Stimulated activated CD4-positive, alpha-beta T cell treated with anti-CD3 and anti-CD28 coated beads, TNF-alpha, amount 100 ng/mL, for 48 hours (primary cell): ENCODE measurements at regions not wholly inside any gene's neighbourhood (a gene's known extent, or its start where the extent isn't known, plus 50 kb on each side); places are given as distances from the start of the nearest gene placed in this dataset.

Source experiments
- DNase-seq, 3 donors: peaks; one replicate each; pipeline ENCODE4 v3.0.0-alpha.2; 2020; ENCODE audit warnings: low read depth in 3 of 3

DNA sequence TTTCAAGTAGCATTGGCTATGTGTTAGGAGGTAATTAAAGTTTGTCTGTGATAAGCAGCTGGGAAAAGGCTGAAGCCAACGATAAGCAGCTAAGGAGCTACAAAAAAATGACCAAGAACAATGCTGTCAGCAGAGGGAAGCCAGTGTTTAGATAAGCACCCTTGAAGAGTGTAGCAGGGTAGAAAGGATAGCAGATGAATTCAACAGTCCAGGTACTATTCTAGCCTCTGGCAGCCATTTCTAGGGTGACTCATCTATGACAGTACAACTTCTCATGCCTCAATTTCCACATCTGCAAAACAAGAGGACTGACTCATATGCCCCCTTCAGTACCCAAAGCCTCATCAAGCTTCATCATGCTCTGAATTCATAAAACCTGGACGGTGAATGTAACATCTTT lies 617.6 kb upstream of the UBE2E2 start:
- DNase-seq, result no peak

DNA sequence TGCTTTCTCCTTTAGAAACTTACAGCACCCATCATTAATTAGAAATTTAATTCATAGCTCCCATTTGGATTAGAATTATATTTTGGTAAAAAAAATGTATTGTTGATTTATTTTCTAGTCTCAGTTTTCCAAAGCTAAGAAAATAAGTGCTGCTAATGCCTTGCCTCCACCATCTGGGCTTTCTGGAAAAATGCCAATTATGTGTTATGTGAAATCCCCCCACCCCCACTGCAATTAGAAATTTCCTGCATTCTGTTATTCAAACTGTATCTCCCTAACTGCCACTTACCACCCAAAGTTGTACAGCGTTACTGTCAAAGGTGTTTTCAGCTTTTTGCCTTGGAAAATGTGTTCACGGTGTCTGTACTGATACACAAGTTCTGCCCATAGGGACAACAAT lies 617.2 kb upstream of the UBE2E2 start:
- DNase-seq, result no peak

DNA sequence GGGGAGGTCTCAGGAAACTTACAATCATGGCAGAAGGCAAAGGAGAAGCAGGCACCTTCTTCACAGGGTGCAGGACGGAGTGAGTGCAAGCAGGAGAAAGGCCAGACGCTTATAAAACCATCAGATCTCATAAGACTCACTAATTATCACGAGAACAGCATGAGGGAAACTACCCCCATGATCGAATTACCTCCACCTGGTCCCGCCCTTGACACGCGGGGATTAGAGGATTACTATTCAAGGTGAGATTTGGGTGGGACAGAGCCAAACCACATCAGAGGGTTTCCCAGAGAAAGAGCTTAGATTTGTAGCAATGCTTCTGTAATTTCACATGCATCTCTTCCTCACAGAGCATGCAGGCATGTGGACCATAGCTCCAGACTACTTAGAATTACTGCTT lies 615.7 kb upstream of the UBE2E2 start:
- no peak for DNase-seq

DNA sequence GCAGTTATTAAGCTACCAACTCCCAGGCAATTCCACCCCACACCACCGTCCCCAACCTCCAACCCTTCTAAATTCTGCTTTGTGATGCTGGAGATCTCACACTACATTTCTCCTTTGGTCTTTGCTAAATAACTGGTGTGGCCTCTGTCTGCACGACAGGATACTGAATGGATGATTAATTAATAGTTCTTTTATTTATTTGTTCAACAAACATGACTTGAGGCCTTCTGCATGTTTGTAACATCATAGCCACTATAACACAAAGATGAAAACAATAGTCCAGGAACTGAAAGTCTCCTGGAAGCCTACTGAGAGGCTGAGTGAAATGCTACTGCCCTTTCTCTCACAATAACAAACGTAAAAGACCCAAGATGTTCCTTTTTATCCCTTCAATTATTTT lies 609.5 kb upstream of the UBE2E2 start:
- no peak for DNase-seq

DNA sequence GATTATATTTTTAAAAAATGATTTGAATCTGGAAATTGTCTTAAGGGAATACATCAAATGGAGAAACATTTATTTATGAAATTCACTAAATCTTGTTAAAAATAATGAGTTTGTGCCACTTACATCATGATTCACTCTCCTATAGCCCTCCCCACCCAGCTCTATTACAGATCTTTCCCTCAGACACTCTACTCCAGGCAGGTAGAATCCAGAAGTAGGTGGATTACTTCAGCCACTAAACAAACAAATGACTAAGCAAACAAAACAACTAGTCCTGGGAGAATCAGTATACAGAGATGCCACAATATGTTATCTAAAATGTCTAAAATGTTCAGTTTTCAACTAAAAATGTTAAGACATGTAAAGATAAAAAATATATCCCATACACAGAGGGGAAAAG lies 608.1 kb upstream of the UBE2E2 start:
- no peak for DNase-seq

DNA sequence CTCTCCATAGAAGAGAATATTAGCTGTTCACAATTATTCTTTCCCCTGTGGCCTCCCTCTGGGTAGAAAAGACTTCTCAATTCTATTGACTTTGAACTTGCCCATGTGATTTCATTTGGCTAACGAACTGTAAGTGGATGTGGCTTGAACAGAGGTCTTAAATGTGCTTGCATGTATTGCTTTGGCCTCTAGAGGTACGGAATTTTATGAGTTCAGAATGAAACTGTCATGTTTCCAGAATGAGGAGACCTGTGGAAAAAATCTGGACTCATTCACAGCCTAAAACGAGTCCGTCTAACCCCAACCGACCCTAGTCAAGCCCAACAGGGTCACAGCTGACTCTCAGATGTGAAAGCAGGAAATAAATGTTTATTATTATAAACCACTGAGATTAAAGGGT lies 596.7 kb upstream of the UBE2E2 start:
- DNase-seq, result no peak

DNA sequence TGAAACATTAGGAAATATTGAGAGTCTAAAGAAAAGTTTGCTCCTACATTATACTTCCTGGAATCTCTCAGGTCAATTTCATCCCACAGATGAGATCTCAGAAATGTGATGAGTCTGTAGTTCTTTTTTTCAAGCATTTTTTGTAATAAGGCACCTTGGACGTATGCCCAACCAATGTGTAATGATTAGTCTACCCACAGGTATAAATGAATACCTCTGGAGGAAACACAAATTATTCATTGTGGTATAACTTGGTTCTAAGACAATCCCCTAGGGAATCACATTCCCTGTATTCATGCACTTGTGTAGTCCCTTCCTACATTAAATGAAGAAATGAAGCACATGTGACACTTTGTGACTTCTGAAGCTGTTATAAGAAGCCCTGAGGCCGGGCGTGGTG lies 596.2 kb upstream of the UBE2E2 start:
- DNase-seq, result no peak

DNA sequence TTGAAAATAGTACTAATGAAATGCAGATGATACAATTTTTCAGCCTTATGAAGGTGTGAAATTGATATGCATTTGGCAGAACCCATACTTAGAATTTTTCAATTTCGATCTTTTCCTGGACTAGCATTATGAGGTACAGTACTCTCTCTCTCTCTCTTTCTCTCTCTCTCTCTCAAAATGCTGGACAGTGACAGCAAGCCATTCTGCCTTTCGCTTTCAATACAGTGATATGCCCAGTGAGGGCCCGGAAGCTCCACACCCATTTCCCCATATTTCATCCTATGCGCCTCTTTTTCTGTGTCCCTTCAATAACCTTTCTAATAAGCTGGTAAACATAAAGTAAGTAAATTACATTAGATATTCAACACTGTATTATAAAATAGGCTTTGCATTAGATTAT lies 595.0 kb upstream of the UBE2E2 start:
- no peak for DNase-seq

DNA sequence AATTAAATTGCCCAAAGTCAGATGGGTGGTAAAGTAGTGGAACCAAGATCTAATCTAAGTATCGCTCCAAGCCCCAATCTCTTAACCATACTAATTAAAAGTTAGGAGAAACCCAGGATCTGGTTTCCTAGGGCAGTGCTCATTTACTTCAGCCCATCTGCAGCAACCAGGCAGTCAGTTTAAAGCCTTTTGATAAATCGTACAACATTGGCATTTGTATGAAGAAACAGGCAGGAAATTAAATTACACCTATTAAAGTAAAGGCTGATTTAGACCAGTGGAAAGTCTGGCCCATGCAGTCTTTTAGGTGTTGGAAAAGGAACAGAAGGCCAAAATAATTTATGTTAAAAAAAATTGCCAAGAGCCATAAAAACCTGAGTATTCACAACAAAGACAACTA lies 594.4 kb upstream of the UBE2E2 start:
- no peak for DNase-seq

DNA sequence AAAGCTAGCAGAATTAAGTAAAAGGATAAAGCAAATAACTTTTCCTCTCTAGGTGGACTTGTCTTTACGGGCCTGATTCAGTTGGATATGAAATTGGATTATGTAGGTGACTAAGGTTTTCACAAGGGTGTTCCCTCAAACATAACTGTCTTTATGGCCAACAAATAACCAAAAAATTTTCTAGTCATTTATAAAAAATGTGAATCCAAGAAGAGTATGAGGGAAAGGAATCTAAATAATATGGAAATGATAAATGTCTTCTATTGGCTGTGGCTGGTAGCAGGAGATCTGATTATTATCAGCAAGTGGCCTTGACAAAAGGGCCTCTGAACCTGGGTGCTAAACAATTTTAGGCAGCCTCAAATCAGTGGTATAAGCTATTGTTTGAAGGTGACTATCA lies 594.0 kb upstream of the UBE2E2 start:
- DNase-seq, result no peak

DNA sequence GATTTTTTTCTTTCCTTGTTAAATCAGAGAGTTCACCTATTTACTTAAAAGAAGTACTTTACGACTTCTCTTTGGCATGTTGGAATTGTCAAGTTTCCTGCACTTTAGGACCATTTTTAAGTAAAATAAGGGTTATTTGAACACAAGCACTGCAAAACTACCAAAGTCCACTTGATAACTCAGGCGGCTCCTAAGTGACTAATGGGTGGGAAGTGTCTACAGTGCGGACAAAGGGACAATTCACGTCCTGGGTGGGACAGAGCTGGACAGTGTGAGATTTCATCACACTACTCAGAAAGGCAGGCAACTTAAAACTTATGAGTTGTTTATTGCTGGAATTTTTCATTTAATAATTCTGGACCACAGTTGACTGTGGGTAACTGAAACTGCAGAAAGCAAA lies 590.2 kb upstream of the UBE2E2 start:
- DNase-seq, result no peak

DNA sequence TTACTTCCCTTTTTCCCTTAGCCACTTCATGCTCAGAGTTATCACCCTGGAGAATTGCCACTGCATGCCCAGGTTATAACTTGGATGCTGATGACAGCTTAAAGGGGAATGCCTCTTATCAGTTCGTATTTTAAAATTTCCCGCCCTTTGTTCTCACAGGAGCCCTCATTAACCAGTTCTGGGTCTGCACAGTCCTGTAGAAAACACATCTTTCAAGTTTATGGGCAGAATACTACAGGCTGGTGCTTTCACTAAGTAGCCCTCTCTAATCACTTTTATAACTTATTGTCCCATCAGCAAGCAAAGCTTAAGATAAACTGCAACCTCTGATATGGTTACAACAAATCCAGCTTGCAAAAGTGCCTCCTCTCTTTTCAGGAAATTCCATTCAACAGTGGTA lies 587.3 kb upstream of the UBE2E2 start:
- no peak for DNase-seq

DNA sequence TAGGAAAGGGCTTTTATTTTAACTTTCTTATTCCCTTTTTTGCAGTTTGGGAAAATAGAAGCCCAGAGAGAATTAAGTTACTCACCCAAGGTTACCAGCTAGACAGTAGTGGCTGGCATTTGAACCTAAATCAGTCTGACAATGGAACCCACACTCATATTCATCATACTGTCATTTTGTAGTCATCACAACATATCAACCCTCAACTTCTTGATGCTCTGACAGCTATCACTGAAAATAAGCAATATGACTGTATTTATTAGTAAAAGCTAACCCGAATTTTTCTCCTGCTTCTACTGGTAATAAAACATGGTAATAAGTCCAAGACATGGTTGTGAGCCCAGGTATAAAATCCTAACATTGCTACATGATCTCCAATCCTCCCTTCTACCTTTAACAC lies 585.8 kb upstream of the UBE2E2 start:
- no peak for DNase-seq

DNA sequence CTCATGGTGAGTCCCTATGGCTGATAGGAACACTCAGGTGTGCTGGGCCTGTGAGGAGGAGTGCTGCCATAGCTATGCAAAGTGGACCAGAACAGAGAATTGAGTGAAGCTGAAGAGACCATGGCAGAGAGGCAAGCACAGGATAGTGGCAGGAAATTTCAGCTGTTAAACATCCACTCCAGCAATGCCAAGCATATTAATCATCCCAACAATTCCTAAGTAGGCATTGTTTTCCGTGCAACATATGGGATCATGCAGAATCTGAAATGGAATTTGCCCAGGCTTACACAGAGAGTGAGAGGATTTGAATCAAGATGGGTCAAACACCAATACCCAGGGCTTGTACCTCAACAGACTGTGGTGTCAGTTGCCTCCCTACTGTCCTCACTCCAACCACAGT lies 582.6 kb upstream of the UBE2E2 start:
- no peak for DNase-seq

DNA sequence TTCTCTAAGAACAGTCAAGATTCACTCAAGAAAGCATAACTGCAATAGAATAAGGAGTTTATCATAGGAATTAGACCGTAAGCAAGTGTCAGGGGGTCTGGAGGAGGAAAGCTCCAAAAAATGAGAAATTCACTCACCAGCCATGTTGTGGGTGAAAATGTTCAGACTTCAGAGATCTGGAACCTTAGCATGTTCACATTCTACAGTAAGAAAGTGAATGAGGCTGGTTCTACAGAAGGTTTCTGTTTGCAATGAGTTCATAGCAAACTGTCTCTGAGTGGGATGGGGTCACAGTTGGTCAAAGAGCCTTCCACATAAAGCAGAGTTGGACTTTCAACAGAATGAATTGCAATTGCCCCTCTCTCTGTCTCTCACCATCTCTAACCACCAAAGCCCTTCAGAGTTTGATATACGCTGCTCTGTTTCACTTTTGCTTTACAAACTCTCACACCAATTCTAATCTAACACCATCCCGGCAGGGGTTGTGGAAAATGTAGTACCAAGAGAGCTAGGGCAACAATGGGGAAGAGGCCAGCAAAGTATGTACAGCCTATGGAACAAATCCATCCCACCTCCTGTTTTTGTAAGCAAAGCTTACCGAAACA lies 581.8 kb upstream of the UBE2E2 start:
- no peak for DNase-seq

DNA sequence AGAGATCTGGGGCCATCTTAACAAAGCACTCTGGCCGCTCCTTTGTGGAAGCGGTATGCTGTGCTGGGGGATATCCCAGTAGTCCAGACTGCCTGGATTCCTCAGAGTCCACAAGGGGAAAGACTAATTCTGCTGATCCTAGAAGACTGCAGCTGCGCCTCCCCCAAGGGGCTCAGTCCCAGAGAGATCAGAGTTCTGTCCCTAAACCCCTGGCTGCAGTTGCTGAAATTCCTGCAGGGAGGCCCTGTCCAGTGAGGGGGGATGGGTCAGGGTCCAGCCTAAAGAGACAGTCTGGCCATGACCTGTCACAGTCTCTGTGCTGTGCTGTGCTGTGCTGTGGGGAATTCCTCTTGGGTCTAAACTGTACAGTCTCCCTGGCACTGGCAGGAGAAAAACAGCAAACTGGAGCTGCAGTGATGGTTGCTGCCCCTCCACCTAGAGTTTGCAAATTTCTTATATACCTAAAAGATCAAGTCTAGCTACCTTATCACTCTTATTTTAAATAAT lies 575.1 kb upstream of the UBE2E2 start:
- DNase-seq, result no peak

DNA sequence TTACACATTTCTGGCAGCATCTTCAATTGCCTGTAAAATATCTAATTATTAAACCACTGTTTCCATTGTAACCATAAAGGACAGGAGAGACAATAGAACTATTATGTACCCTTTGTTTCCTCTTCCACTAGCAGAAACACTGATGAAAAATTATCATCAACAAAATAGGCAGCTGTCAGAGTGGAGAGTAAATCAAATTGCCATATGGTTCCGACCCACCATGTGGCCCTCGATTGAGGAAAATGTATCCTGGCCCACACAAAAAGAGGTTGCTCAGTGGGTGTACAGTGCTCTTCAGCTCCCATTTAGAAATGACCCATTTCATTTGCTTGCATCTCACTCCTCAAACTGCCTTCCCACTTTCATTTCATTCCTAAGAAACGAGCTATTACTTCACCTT lies 570.6 kb upstream of the UBE2E2 start:
- DNase-seq, result no peak

DNA sequence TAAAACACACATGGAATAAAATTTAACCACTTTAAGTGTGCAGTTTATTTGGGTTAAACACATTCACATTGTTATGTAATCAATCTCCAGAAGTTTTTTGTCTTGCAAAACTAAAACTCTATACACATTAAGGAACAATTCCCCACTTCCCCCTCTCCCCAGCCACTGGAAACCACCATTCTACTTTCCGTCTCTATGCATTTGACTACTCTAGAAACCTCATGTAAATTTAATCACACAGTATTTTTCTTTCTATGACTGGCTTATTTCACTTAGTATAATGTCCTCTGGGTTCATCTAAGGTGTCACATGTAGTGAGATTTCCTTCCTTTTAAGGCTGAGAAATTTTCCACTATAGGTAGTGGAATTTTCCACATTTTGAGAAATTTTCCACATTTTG lies 568.7 kb upstream of the UBE2E2 start:
- no peak for DNase-seq

DNA sequence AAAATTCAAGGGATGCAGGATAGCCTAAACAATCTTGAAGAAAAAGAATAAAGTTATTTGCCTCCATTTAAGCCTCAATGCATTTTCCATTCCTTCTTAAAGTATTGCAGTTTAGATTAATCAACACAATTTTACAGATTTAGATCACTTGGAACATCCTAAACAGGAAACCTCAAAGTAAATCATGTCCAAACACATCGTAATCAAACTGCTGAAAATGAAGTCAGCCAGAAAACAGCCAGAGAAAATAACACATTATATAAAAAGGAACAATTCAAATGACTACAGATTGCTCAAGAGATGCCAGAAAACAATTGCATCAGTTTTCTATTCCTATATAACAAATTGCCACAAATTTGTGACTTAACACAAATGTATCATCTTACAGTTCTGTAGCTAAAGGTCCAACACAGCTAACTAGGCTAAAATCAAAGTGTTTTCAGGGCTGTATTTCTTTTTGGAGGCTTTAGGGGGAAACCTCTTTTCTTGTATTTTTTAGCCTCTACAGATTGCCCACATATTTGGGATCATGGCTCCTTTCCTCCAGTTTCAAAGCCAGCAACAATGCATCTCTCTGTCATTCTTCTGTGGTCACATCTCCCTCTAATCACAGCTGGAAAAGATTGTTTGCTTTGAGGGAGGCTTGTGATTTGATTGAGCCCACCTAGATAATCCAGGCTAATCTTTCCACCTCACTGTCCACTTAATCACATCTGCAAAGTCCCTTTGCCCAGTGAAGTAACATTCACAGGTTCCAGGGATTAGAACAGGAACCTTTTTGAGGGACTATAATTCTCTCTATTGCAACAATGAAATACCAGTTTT lies 543.3 kb upstream of the UBE2E2 start:
- DNase-seq, result no peak

DNA sequence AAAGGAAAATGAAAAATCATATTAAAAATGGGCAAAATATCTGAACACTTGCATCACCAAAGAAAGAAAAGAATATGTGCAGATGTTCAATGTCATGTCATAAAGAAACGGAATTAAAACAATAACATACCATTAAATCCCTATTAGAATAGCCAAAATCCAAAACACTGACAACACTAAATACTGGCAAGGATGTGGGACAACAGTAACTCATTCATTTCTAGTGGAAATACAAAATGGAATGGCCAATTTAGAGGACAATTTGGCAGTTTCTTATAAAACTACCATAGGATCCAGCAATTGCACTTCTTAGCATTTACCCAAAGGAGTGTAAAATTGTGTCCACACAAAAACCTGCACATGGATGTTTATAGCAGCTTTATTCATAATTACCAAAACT lies 542.5 kb upstream of the UBE2E2 start:
- DNase-seq, result no peak

DNA sequence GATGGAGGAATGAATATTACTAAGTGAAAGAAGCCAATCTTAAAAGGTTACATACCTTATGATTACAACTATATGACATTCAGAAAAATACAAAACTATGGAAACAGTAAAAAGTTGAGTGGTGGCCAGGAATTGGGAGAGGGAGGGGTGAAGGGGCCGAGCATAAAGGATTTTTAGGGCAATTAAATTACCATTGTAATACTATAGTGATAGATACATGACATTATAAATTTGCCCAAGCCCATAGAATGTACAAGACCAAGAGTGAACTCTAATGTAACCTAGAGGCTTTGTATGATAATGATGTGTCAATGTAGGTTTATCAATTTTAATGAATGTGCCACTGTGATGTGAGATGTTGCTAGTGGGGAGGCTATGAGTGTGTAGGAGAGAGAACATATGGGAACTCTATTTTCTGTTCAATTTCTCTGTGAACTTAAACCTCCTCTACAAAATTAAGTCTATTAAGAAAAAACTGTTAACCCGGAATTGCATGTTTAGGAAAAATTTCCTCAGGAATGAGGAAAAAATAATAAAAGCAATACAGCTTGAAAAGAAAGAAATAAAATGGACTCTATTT lies 541.9 kb upstream of the UBE2E2 start:
- no peak for DNase-seq

DNA sequence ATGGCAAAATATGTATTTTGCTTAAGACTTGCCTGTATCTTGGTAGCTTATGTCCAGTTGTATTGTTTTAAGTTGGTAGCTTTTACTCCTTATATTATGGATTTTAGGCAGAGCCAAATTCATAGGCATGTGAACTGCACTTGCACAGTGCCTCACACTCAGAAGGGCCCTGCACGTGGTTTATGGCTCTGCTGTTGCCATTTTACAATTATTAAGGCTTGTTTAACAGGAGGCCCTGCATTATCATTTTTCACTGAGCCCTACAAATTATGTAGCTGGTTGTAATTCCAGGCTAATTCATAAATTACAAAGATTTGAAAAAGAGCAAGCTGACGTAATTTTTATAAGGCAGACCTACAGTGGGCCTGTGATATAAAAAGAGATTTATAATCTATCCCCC lies 537.6 kb upstream of the UBE2E2 start:
- DNase-seq, result no peak

DNA sequence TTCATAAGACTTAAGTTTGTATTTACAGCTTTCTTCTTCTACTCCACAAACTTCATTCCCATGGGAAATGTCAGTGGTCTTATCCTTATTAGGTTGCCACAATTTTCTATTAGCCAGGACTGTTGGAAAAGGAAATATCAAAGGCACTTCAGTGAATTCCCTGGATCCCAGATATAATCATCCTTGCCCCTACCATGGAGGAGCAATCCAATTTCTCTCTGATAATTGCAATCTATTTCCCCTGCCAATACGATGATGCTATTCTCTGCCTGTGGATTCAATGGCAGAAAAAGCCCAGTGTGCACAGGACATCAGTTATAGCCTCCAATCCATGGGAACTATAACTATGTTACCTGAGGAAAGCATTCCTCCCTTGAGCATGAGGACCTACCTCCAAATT lies 536.4 kb upstream of the UBE2E2 start:
- DNase-seq, result no peak
